Inflammatory macrophage treated with lipopolysaccharide for 4 hours (primary cell): ENCODE measurements at regions not wholly inside any gene's neighbourhood (a gene's known extent, or its start where the extent isn't known, plus 50 kb on each side); places are given as distances from the start of the nearest gene placed in this dataset.

Experiments
- DNase-seq: peaks from one replicate; pipeline ENCODE4 v3.0.0-alpha.2; 2020

- no peak for DNase-seq
Observed at GRCh38 chr2:239700686-239701345, 300.0 kb upstream of the HDAC4 start.

- DNase-seq, result no peak
Observed at GRCh38 chr2:239697399-239698164, 296.8 kb upstream of the HDAC4 start.

- no peak for DNase-seq
Observed at GRCh38 chr2:239696559-239697207, 295.9 kb upstream of the HDAC4 start.

GRCh38 chr2:239695728-239696240 is 295.0 kb upstream of the HDAC4 start:
- no peak for DNase-seq

GRCh38 chr2:239695106-239695727 is 294.4 kb upstream of the HDAC4 start:
- no peak for DNase-seq

GRCh38 chr2:239694487-239694886 is 293.7 kb upstream of the HDAC4 start:
- DNase-seq, result no peak

GRCh38 chr2:239693761-239694415 is 293.1 kb upstream of the HDAC4 start:
- DNase-seq, result no peak

- no peak for DNase-seq
Observed at GRCh38 chr2:239693330-239693729, 292.5 kb upstream of the HDAC4 start.

GRCh38 chr2:239692919-239693318 is 292.1 kb upstream of the HDAC4 start:
- DNase-seq, result no peak

GRCh38 chr2:239692362-239692851 is 291.6 kb upstream of the HDAC4 start:
- no peak for DNase-seq

GRCh38 chr2:239691720-239692119 is 290.9 kb upstream of the HDAC4 start:
- DNase-seq, result no peak

- DNase-seq, result no peak
Observed at GRCh38 chr2:239690651-239691631, 290.1 kb upstream of the HDAC4 start.

GRCh38 chr2:239689985-239690384 is 289.2 kb upstream of the HDAC4 start:
- DNase-seq, result no peak

- DNase-seq, result no peak
Observed at GRCh38 chr2:239689410-239689809, 288.6 kb upstream of the HDAC4 start.

- no peak for DNase-seq
Observed at GRCh38 chr2:239688840-239689239, 288.0 kb upstream of the HDAC4 start.

GRCh38 chr2:239688122-239688681 is 287.4 kb upstream of the HDAC4 start:
- DNase-seq, result no peak

GRCh38 chr2:239687441-239687840 is 286.6 kb upstream of the HDAC4 start:
- DNase-seq, result no peak

- DNase-seq, result no peak
Observed at GRCh38 chr2:239685965-239686364, 285.1 kb upstream of the HDAC4 start.

GRCh38 chr2:239685556-239685955 is 284.7 kb upstream of the HDAC4 start:
- DNase-seq, result no peak

- no peak for DNase-seq
Observed at GRCh38 chr2:239684996-239685395, 284.2 kb upstream of the HDAC4 start.

- no peak for DNase-seq
Observed at GRCh38 chr2:239684271-239684810, 283.5 kb upstream of the HDAC4 start.
